OCI-LY7 (cell line): ENCODE measurements at regions not wholly inside any gene's neighbourhood (a gene's known extent, or its start where the extent isn't known, plus 50 kb on each side); places are given as distances from the start of the nearest gene placed in this dataset.

ENCODE experiments used
- BruUV-seq: library from RNA; stranded (reverse); fragments of 400-500 nt; replicated peaks from 2 replicates; lab custom pipeline; 2021; lab: Mats Ljungman, UMichigan
- CTCF ChIA-PET: fragments of 300-600 bp; sonication (Branson Sonifier 250); formaldehyde crosslinking; loops from one replicate; lab custom pipeline; 2022; ENCODE audit warnings: antibody characterized with exemption; ENCODE audit not compliant: unreplicated experiment; lab: Charles Lee
- POLR2A ChIA-PET: fragments of 300-600 bp; sonication (Branson Sonifier 250); formaldehyde crosslinking; loops from one replicate; lab custom pipeline; 2022; ENCODE audit warnings: antibody characterized with exemption; lab: Charles Lee
- DNase-seq: peaks from one replicate; pipeline ENCODE4 v3.0.0-alpha.2; 2015; ENCODE audit warnings: low spot score
- H2AFZ ChIP-seq: fragments of 200-600 bp; sonication (generic), shearing (Covaris generic); 2 replicates; pipeline ENCODE4 v1.6.1; 2014; ENCODE audit warnings: mild to moderate bottlenecking, antibody characterized with exemption, low read length, moderate library complexity
- H3K27ac ChIP-seq: fragments of 200-600 bp; sonication (generic); 2 replicates; pipeline ENCODE4 v1.5.1; 2014; ENCODE audit warnings: mixed run types, low read depth, mild to moderate bottlenecking, moderate library complexity, low read length, inconsistent platforms; ENCODE audit not compliant: poor library complexity, severe bottlenecking
- H3K36me3 ChIP-seq: fragments of 200-600 bp; sonication (generic); 2 replicates; pipeline ENCODE4 v1.6.1; 2014; ENCODE audit warnings: mild to moderate bottlenecking, antibody characterized with exemption, low read length, moderate library complexity, mixed read lengths; ENCODE audit not compliant: insufficient read depth
- H3K4me1 ChIP-seq: fragments of 200-600 bp; sonication (generic); 2 replicates; pipeline ENCODE4 v1.5.1; 2014; ENCODE audit warnings: mild to moderate bottlenecking, low read length; ENCODE audit not compliant: insufficient read depth, poor library complexity, severe bottlenecking
- H3K4me2 ChIP-seq: fragments of 200-600 bp; sonication (generic); 2 replicates; pipeline ENCODE4 v1.6.1; 2014; ENCODE audit warnings: mild to moderate bottlenecking, low read length
- H3K4me3 ChIP-seq: fragments of 200-600 bp; sonication (generic); 2 replicates; pipeline ENCODE4 v1.5.1; 2014; ENCODE audit warnings: mild to moderate bottlenecking, low read depth, low read length; ENCODE audit not compliant: poor library complexity, severe bottlenecking
- H3K79me2 ChIP-seq: fragments of 200-600 bp; sonication (generic); 2 replicates; pipeline ENCODE4 v1.6.1; 2016; ENCODE audit warnings: low read depth, mild to moderate bottlenecking, low read length, moderate library complexity, mixed read lengths; ENCODE audit not compliant: insufficient read depth
- H3K9me2 ChIP-seq: fragments of 200-600 bp; sonication (generic); 2 replicates; pipeline ENCODE4 v1.6.1; 2016; ENCODE audit warnings: mild to moderate bottlenecking, low read length, mixed read lengths; ENCODE audit not compliant: insufficient read depth
- H3K9me3 ChIP-seq: fragments of 200-600 bp; sonication (generic); 2 replicates; pipeline ENCODE4 v1.6.1; 2014; ENCODE audit warnings: mild to moderate bottlenecking, mixed run types, low read length, mixed read lengths
- H4K20me1 ChIP-seq: fragments of 200-600 bp; sonication (generic); 2 replicates; pipeline ENCODE4 v1.6.1; 2014; ENCODE audit warnings: mild to moderate bottlenecking, antibody characterized with exemption, low read length, moderate library complexity, mixed read lengths; ENCODE audit not compliant: insufficient read depth
- EZH2phosphoT487 ChIP-seq: fragments of 200-600 bp; sonication (generic); IDR thresholded peaks from 2 replicates; pipeline ENCODE4 v1.6.1; 2018; ENCODE audit warnings: low read depth, borderline replicate concordance, mild to moderate bottlenecking, mixed run types, antibody characterized with exemption, low read length, moderate library complexity, mixed read lengths
- intact Hi-C: fragments of 100-400 bp; cut with micrococcal nuclease; formaldehyde crosslinking; loops from one replicate; pipeline ENCODE4 v1.10.0; 2022; ENCODE audit not compliant: unreplicated experiment
- TF ChIP-seq, protein P1 (sequence below): fragments of 200-600 bp; sonication (generic); conservative IDR thresholded peaks from 2 replicates; pipeline ENCODE4 v1.5.1; 2014; ENCODE audit warnings: mild to moderate bottlenecking, antibody characterized with exemption, low read length, moderate library complexity, mixed read lengths

GRCh38 chr3:65303431-65303830 lies 615.6 kb upstream of the ADAMTS9 start:
- ChIA-PET CTCF (no interaction called here), POLR2A (no interaction called here)
- no peaks in the 10 kb centered on the region for H4K20me1 ChIP-seq
- DNase-seq: no peak
- H3K9me3 ChIP-seq: no peaks in the 10 kb centered on the region
- H3K36me3 ChIP-seq: no peaks in the 10 kb centered on the region
- TF ChIP-seq, protein P1, sequence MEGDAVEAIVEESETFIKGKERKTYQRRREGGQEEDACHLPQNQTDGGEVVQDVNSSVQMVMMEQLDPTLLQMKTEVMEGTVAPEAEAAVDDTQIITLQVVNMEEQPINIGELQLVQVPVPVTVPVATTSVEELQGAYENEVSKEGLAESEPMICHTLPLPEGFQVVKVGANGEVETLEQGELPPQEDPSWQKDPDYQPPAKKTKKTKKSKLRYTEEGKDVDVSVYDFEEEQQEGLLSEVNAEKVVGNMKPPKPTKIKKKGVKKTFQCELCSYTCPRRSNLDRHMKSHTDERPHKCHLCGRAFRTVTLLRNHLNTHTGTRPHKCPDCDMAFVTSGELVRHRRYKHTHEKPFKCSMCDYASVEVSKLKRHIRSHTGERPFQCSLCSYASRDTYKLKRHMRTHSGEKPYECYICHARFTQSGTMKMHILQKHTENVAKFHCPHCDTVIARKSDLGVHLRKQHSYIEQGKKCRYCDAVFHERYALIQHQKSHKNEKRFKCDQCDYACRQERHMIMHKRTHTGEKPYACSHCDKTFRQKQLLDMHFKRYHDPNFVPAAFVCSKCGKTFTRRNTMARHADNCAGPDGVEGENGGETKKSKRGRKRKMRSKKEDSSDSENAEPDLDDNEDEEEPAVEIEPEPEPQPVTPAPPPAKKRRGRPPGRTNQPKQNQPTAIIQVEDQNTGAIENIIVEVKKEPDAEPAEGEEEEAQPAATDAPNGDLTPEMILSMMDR: no peak
- TF ChIP-seq EZH2phosphoT487: no peak
- H2AFZ ChIP-seq: no peak overlapping the region
- no peak overlapping the region for H3K4me2 ChIP-seq
- no peak overlapping the region for H3K27ac ChIP-seq
- no peak overlapping the region for H3K4me3 ChIP-seq
- H3K79me2 ChIP-seq: no peaks in the 10 kb centered on the region
- no TSS peak for BruUV-seq
- no peaks in the 10 kb centered on the region for H3K9me2 ChIP-seq
- intact Hi-C loops: no loop called here
- no peaks in the 10 kb centered on the region for H3K4me1 ChIP-seq

DNA sequence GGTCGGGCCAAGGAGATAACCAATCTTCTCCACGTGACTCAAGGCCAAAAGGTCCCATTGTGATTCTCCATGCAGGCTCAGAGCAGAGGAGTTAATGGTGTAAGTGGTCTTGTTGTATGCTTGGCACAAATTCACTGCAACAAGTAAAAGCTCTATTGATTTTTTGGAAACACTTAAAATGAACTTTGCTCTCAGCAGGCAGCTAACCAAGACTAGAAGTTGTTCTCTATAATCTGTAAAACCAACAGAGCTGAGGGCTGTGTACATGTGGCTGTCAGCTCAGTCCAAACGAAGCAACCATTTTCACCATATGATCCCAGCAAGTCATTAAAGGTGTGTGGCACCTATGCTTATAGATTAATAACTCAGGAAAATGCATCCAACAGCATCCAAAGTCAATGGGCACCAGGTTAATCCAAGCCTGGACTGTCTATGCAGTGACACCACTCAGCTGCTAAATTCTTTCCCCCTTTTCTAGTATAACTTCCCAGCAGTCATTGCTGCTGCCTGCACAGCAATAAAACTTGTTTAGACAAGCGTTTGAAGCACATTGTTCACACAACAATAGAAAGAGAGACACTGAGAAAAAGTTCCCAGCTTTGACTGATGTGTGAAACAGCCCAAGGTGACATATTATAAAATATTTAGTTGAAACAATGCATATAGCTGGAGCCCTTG lies 603.8 kb upstream of the ADAMTS9 start:
- Histone ChIP-seq H3K4me3 (no peak overlapping the region), H3K27ac (no peak overlapping the region), H3K79me2 (no peaks in the 10 kb centered on the region), H3K4me2 (no peak overlapping the region), H2AFZ (no peak overlapping the region), H3K4me1 (no peaks in the 10 kb centered on the region), H3K36me3 (no peaks in the 10 kb centered on the region), H3K9me2 (no peaks in the 10 kb centered on the region), H4K20me1 (no peaks in the 10 kb centered on the region), H3K9me3 (no peaks in the 10 kb centered on the region)
- ChIA-PET POLR2A (no interaction called here), CTCF (no interaction called here)
- BruUV-seq: no TSS peak
- TF ChIP-seq, protein P1: no peak
- TF ChIP-seq EZH2phosphoT487: no peak
- DNase-seq: no peak
- intact Hi-C loops: no loop called here

GRCh38 chr3:65288776-65289175 lies 601.0 kb upstream of the ADAMTS9 start:
- Histone ChIP-seq H3K4me3 (no peak overlapping the region), H3K4me1 (no peaks in the 10 kb centered on the region), H3K9me3 (no peaks in the 10 kb centered on the region), H4K20me1 (no peaks in the 10 kb centered on the region), H3K27ac (no peak overlapping the region), H3K4me2 (no peak overlapping the region), H3K9me2 (no peaks in the 10 kb centered on the region), H2AFZ (no peak overlapping the region), H3K79me2 (no peaks in the 10 kb centered on the region), H3K36me3 (no peaks in the 10 kb centered on the region)
- no peak for DNase-seq
- POLR2A ChIA-PET: no interaction called here
- CTCF ChIA-PET: no interaction called here
- intact Hi-C loops: no loop called here
- no TSS peak for BruUV-seq
- TF ChIP-seq, protein P1: no peak
- no peak for TF ChIP-seq EZH2phosphoT487
